DMS 273 treated with DMSO at 0.1 percent for 48 hours (cell line): ENCODE measurements at regions not wholly inside any gene's neighbourhood (a gene's known extent, or its start where the extent isn't known, plus 50 kb on each side); places are given as distances from the start of the nearest gene placed in this dataset.

Source experiments
- DNase-seq: peaks from one replicate; lab custom pipeline; 2025; lab: John Stamatoyannopoulos, UW

GRCh38 chr11:91653079-91653754 is 571.4 kb upstream of the FAT3 start:
- DNase-seq, result no peak

- no peak for DNase-seq
These were observed 573.8 kb upstream of the FAT3 start for GRCh38 chr11:91650802-91651201.

GRCh38 chr11:91641153-91641552 is 583.5 kb upstream of the FAT3 start:
- DNase-seq, result no peak

- DNase-seq, result no peak
These were observed 585.3 kb upstream of the FAT3 start for GRCh38 chr11:91639359-91639758.

GRCh38 chr11:91630916-91631673 is 593.5 kb upstream of the FAT3 start:
- DNase-seq, result no peak

- DNase-seq, result no peak
These were observed 599.1 kb upstream of the FAT3 start for GRCh38 chr11:91625495-91625894.

GRCh38 chr11:91624021-91624420 is 600.6 kb upstream of the FAT3 start:
- DNase-seq, result no peak

GRCh38 chr11:91608677-91609076 is 615.9 kb upstream of the FAT3 start:
- no peak for DNase-seq

- DNase-seq, result no peak
These were observed 628.5 kb upstream of the FAT3 start for GRCh38 chr11:91596111-91596510.

GRCh38 chr11:91591021-91591420 is 633.6 kb upstream of the FAT3 start:
- DNase-seq, result no peak

- no peak for DNase-seq
These were observed 637.5 kb upstream of the FAT3 start for GRCh38 chr11:91587131-91587530.

- DNase-seq, result no peak
These were observed 639.4 kb upstream of the FAT3 start for GRCh38 chr11:91585035-91585801.

- DNase-seq, result no peak
These were observed 661.4 kb upstream of the FAT3 start for GRCh38 chr11:91563176-91563575.

GRCh38 chr11:91560434-91560833 is 664.2 kb upstream of the FAT3 start:
- no peak for DNase-seq

GRCh38 chr11:91538065-91538464 is 686.6 kb upstream of the FAT3 start:
- DNase-seq, result no peak

- no peak for DNase-seq
These were observed 688.3 kb upstream of the FAT3 start for GRCh38 chr11:91536366-91536765.

- no peak for DNase-seq
These were observed 695.7 kb upstream of the FAT3 start for GRCh38 chr11:91528965-91529364.

- DNase-seq, result no peak
These were observed 697.1 kb upstream of the FAT3 start for GRCh38 chr11:91527380-91528030.

GRCh38 chr11:91513734-91514133 is 710.9 kb upstream of the FAT3 start:
- DNase-seq, result no peak

GRCh38 chr11:91497847-91498246 is 726.8 kb upstream of the FAT3 start:
- DNase-seq, result no peak

- DNase-seq, result no peak
These were observed 728.8 kb upstream of the FAT3 start for GRCh38 chr11:91495837-91496236.

- DNase-seq, result no peak
These were observed 734.6 kb upstream of the FAT3 start for GRCh38 chr11:91489989-91490388.
